ENCODE measurements at regions not wholly inside any gene's neighbourhood (a gene's known extent, or its start where the extent isn't known, plus 50 kb on each side); places are given as distances from the start of the nearest gene placed in this dataset.
"Not testable (repeated sequence)": the region's sequence is repeated elsewhere in the genome, so short reads cannot be mapped to it uniquely, and the experiment has no call there.

DNA sequence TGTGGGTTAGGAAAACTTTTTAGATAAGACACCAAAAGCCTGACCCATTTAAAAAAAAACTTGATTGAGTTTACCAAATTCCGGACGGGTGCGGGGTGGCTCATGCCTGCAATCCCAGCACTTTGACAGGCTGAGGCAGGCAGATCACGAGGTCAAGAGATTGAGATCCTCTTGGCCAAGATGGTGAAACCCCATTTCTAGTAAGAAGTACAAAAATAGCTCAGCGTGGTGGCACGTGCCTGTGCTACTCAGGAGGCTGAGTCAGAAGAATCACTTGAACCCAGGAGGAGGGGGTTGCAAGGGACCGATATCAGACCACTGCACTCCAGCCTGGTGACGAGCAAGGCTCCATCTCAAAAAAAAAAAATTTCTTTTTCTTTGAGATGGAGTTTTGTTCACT, 307.8 kb upstream of the USP9Y start:
- TF ChIP-seq, protein P1, sequence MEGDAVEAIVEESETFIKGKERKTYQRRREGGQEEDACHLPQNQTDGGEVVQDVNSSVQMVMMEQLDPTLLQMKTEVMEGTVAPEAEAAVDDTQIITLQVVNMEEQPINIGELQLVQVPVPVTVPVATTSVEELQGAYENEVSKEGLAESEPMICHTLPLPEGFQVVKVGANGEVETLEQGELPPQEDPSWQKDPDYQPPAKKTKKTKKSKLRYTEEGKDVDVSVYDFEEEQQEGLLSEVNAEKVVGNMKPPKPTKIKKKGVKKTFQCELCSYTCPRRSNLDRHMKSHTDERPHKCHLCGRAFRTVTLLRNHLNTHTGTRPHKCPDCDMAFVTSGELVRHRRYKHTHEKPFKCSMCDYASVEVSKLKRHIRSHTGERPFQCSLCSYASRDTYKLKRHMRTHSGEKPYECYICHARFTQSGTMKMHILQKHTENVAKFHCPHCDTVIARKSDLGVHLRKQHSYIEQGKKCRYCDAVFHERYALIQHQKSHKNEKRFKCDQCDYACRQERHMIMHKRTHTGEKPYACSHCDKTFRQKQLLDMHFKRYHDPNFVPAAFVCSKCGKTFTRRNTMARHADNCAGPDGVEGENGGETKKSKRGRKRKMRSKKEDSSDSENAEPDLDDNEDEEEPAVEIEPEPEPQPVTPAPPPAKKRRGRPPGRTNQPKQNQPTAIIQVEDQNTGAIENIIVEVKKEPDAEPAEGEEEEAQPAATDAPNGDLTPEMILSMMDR (IDR thresholded peaks at IDR 0.05; ENCODE audit: control extremely low read depth, extremely low read depth): no peak
- no peak for ATAC-seq (ENCODE audit: insufficient read depth, low FRiP score)
- no peak overlapping the region for H3K4me3 ChIP-seq
- no peaks in the 10 kb centered on the region for H3K27me3 ChIP-seq (ENCODE audit: control insufficient read depth in 3 of 3, insufficient read depth in 3 of 3, low read length in 2 of 3)
- 74% methylated on average over 8 of the region's 8 CpGs; no CpG with 5 or more reads in 1 of the 2 donors for WGBS, 2 donors
- no peaks in the 10 kb centered on the region for H3K36me3 ChIP-seq (ENCODE audit: control insufficient read depth in 4 of 4, insufficient read depth in 4 of 4, low read length in 4 of 4)
- no peak overlapping the region for H3K27ac ChIP-seq (ENCODE audit: low read depth in 1 of 2, low read length in 1 of 2)
- no peak for DNase-seq
- H3K9ac ChIP-seq (ENCODE audit: insufficient read depth in 1 of 2, low read length in 2 of 2): no peak overlapping the region
- no peaks in the 10 kb centered on the region for H3K9me3 ChIP-seq (ENCODE audit: control insufficient read depth in 4 of 4, insufficient read depth in 3 of 4, low read length in 3 of 4)
- no peaks in the 10 kb centered on the region for H3K4me1 ChIP-seq (ENCODE audit: control insufficient read depth in 5 of 5, insufficient read depth in 5 of 5, low read length in 5 of 5)

DNA sequence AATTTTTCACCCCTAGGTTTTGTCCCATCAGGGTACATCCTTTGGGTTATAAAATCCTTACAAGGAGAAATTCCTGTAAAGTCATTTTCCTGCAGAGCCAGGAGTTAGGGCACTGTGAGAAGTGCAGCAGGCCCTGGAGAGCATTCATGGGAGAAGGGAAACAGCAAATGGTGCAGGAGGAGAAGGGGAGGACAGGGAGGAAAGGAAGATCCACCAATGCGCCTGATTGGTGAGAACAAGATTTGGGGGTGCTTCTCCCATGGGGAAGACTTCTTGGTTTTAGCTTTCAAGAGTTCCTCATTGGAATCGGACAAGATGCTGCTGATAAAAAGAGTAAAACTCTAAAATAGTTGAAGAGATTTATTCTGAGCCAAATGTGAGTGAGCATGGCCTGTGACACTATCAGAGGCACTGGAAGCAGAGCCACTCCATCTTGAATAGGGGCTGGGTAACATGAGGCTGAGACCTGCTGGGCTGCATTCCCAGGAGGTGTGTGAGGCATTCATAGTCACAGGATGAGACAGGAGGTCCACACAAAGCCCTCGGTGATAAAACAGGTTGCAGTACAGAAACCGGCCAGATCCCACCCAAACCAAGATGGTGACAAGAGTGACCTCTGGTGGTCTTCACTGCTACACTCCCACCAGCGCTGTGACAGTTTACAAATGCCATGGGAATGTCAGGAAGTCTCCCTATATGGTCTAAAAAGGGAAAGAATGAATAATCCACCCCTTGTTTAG, 305.5 kb upstream of the USP9Y start:
- not testable (repeated sequence) for H3K4me3 ChIP-seq; H3K9ac ChIP-seq (ENCODE audit: insufficient read depth in 1 of 2, low read length in 2 of 2); ATAC-seq (ENCODE audit: insufficient read depth, low FRiP score); H3K4me1 ChIP-seq (ENCODE audit: control insufficient read depth in 5 of 5, insufficient read depth in 5 of 5, low read length in 5 of 5); H3K27me3 ChIP-seq (ENCODE audit: control insufficient read depth in 3 of 3, insufficient read depth in 3 of 3, low read length in 2 of 3); H3K36me3 ChIP-seq (ENCODE audit: control insufficient read depth in 4 of 4, insufficient read depth in 4 of 4, low read length in 4 of 4); H3K9me3 ChIP-seq (ENCODE audit: control insufficient read depth in 4 of 4, insufficient read depth in 3 of 4, low read length in 3 of 4); H3K27ac ChIP-seq (ENCODE audit: low read depth in 1 of 2, low read length in 1 of 2)
- peak in 1 of 3 donors; percentile 14 for DNase-seq
- 50% methylated on average over 5 of the region's 5 CpGs; no CpG with 5 or more reads in 1 of the 2 donors for WGBS, 2 donors

GRCh38 chrY:12403916-12404315, 297.1 kb upstream of the USP9Y start:
- no peaks in the 10 kb centered on the region for H3K4me1 ChIP-seq (ENCODE audit: control insufficient read depth in 5 of 5, insufficient read depth in 5 of 5, low read length in 5 of 5)
- no peaks in the 10 kb centered on the region for H3K36me3 ChIP-seq (ENCODE audit: control insufficient read depth in 4 of 4, insufficient read depth in 4 of 4, low read length in 4 of 4)
- no peak overlapping the region for H3K27ac ChIP-seq (ENCODE audit: low read depth in 1 of 2, low read length in 1 of 2)
- DNase-seq (no peak), ATAC-seq (ENCODE audit: insufficient read depth, low FRiP score) (no peak)
- no peak overlapping the region for H3K4me3 ChIP-seq
- H3K27me3 ChIP-seq (ENCODE audit: control insufficient read depth in 3 of 3, insufficient read depth in 3 of 3, low read length in 2 of 3): no peaks in the 10 kb centered on the region
- 40% methylated on average over 3 of the region's 3 CpGs; no CpG with 5 or more reads in 1 of the 2 donors for WGBS, 2 donors
- no peaks in the 10 kb centered on the region for H3K9me3 ChIP-seq (ENCODE audit: control insufficient read depth in 4 of 4, insufficient read depth in 3 of 4, low read length in 3 of 4)
- TF ChIP-seq, protein P1 (IDR thresholded peaks at IDR 0.05; ENCODE audit: control extremely low read depth, extremely low read depth): no peak
- no peak overlapping the region for H3K9ac ChIP-seq (ENCODE audit: insufficient read depth in 1 of 2, low read length in 2 of 2)

DNA sequence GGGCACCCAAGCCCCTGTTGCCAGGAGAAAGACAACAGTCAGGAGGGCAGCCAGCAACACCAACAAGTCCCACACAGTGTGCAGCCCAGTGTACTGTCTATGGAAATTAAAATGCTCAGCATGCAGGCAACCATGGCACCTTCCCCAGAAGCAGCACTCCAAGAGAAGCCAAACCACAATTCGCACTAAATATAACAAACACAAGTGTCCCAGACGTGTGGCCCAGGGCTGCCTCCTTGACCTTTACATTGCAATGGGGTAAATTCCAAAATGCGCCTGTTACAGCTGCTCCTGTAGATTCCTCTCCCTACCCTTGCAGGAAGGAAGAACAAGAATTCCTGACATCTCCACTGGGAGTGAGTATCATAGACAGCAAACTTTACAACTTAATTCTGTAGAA, 292.8 kb upstream of the USP9Y start:
- no peaks in the 10 kb centered on the region for H3K4me1 ChIP-seq (ENCODE audit: control insufficient read depth in 5 of 5, insufficient read depth in 5 of 5, low read length in 5 of 5)
- no peak overlapping the region for H3K4me3 ChIP-seq
- WGBS, 2 donors: 69% methylated on average over 3 of the region's 3 CpGs; no CpG with 5 or more reads in 1 of the 2 donors
- no peaks in the 10 kb centered on the region for H3K27me3 ChIP-seq (ENCODE audit: control insufficient read depth in 3 of 3, insufficient read depth in 3 of 3, low read length in 2 of 3)
- no peaks in the 10 kb centered on the region for H3K9me3 ChIP-seq (ENCODE audit: control insufficient read depth in 4 of 4, insufficient read depth in 3 of 4, low read length in 3 of 4)
- TF ChIP-seq, protein P1 (IDR thresholded peaks at IDR 0.05; ENCODE audit: control extremely low read depth, extremely low read depth): no peak
- ATAC-seq (ENCODE audit: insufficient read depth, low FRiP score): no peak
- H3K9ac ChIP-seq (ENCODE audit: insufficient read depth in 1 of 2, low read length in 2 of 2): no peak overlapping the region
- H3K36me3 ChIP-seq (ENCODE audit: control insufficient read depth in 4 of 4, insufficient read depth in 4 of 4, low read length in 4 of 4): no peaks in the 10 kb centered on the region
- H3K27ac ChIP-seq (ENCODE audit: low read depth in 1 of 2, low read length in 1 of 2): no peak overlapping the region
- DNase-seq: no peak
